22Rv1 (cell line): ENCODE measurements at regions not wholly inside any gene's neighbourhood (a gene's known extent, or its start where the extent isn't known, plus 50 kb on each side); places are given as distances from the start of the nearest gene placed in this dataset.

Experiments
- CTCF ChIP-seq: fragments of 450-650 bp; IDR thresholded peaks from 2 replicates; pipeline ENCODE4 v1.5.1; 2017; ENCODE audit warnings: mild to moderate bottlenecking
- ZFX ChIP-seq: fragments of 450-650 bp; IDR thresholded peaks from 2 replicates; pipeline ENCODE4 v1.6.1; 2017; ENCODE audit warnings: antibody characterized with exemption, borderline replicate concordance

GRCh38 chr19:23587546-23587945, 99.5 kb downstream of the ZNF675 start:
- TF ChIP-seq CTCF: no peak
- no peak for TF ChIP-seq ZFX
